ENCODE measurements at regions not wholly inside any gene's neighbourhood (a gene's known extent, or its start where the extent isn't known, plus 50 kb on each side); places are given as distances from the start of the nearest gene placed in this dataset.

DNA sequence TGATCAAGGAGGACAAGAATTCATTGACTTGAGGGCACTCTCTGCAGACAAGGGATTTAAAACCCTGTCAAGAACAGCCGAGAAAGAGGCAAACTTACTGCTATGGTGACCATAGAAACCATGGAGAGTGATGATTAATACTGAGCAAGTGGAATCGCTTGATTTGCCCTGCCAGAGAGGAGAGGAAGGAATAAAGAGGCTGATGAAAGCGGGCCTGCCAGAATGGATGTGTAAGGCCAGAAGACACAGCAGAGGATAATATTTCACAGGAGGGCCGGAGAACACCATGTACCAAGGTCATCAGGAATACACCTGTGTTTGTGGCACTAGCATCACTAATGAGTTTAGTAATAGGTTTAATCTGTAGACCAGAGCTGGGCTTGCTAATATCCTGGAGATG lies 221.8 kb upstream of the DCN start:
- TF ChIP-seq, protein P1, sequence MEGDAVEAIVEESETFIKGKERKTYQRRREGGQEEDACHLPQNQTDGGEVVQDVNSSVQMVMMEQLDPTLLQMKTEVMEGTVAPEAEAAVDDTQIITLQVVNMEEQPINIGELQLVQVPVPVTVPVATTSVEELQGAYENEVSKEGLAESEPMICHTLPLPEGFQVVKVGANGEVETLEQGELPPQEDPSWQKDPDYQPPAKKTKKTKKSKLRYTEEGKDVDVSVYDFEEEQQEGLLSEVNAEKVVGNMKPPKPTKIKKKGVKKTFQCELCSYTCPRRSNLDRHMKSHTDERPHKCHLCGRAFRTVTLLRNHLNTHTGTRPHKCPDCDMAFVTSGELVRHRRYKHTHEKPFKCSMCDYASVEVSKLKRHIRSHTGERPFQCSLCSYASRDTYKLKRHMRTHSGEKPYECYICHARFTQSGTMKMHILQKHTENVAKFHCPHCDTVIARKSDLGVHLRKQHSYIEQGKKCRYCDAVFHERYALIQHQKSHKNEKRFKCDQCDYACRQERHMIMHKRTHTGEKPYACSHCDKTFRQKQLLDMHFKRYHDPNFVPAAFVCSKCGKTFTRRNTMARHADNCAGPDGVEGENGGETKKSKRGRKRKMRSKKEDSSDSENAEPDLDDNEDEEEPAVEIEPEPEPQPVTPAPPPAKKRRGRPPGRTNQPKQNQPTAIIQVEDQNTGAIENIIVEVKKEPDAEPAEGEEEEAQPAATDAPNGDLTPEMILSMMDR (IDR thresholded peaks at IDR 0.05; ENCODE audit: insufficient read depth, low read length, poor library complexity, severe bottlenecking) = no peak
- no peaks in the 10 kb centered on the region for H3K27me3 ChIP-seq (ENCODE audit: control insufficient read depth, insufficient read depth, low read length)
- no peak overlapping the region for H3K4me3 ChIP-seq (ENCODE audit: low read depth, low read length)
- DNase-seq (ENCODE audit: low read depth) = peak; percentile 31
- H3K36me3 ChIP-seq (ENCODE audit: control insufficient read depth, insufficient read depth, low read length) = no peaks in the 10 kb centered on the region

DNA sequence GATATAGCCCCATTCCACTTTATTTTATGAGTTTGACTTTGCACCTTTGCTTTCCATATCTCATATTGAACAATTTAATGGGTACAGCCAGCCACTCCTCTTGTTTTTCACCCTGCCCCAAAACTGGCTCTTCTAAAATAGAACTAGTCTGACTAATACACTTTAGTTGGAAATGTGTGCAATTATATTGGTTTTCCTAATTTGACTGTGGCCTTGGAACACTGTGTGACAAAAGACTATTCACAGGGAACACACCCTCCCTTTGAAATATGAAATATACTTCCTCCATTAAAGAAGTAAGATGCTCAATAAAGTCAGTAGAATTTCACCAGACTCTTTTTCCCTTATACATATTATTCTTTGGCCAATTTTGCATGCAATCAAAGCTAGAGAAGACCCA lies 218.6 kb upstream of the DCN start:
- no peak for DNase-seq (ENCODE audit: low read depth)
- Histone ChIP-seq H3K36me3 (ENCODE audit: control insufficient read depth, insufficient read depth, low read length) (no peaks in the 10 kb centered on the region), H3K4me3 (ENCODE audit: low read depth, low read length) (no peak overlapping the region), H3K27me3 (ENCODE audit: control insufficient read depth, insufficient read depth, low read length) (no peaks in the 10 kb centered on the region)
- TF ChIP-seq, protein P1 (IDR thresholded peaks at IDR 0.05; ENCODE audit: insufficient read depth, low read length, poor library complexity, severe bottlenecking) = no peak

DNA sequence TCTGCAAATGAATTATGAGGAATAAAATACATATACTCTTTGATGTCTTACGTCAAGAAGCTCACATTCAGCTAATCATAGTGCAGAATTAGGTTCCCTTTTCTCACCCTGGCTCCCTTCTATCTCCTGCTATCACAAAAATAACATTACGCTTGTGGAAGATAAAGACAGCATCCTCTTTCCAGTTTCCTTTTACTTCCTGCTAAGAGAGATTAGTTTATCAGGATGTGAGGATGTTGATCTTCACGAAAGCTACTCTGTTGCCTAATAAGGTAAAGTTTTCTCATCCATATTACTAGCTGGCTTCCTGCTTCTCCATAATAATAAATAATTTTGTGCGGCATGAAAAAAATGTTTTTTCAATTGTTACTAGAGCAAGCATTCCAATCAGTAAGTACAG lies 217.7 kb upstream of the DCN start:
- H3K36me3 ChIP-seq (ENCODE audit: control insufficient read depth, insufficient read depth, low read length) = no peaks in the 10 kb centered on the region
- TF ChIP-seq, protein P1 (IDR thresholded peaks at IDR 0.05; ENCODE audit: insufficient read depth, low read length, poor library complexity, severe bottlenecking) = no peak
- no peak for DNase-seq (ENCODE audit: low read depth)
- no peak overlapping the region for H3K4me3 ChIP-seq (ENCODE audit: low read depth, low read length)
- no peaks in the 10 kb centered on the region for H3K27me3 ChIP-seq (ENCODE audit: control insufficient read depth, insufficient read depth, low read length)

DNA sequence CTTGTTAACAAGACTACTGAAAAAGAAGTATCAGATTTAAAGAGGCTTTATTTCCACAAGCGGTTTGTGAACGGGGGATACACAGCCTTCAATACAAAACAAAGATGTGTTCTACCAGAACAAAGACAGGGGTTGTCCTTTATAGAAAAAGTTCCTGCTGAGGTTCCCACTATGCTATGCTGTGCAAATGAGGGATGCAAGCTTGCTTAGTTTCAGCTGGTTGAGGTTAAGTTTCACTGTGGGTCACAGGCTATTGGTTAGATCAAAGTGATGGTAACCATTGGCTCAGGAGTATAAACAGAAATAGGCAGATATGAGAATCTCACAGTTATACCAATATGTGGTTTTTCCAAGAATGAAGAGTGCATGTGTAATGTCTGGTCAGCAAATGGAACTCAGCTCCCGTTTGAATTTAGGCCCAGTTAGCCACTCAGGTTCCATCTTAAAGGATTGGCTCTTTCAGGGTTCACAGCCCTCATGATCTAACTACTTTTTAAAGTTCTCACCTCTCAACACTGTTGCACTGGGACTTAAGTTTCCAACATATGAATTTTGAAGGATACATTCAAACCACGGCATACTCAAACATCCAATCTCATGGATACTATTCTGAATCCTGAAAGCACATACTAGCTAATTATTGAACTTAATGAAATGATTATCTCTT lies 215.4 kb upstream of the DCN start:
- Histone ChIP-seq H3K27me3 (ENCODE audit: control insufficient read depth, insufficient read depth, low read length) (no peaks in the 10 kb centered on the region), H3K4me3 (ENCODE audit: low read depth, low read length) (no peak overlapping the region), H3K36me3 (ENCODE audit: control insufficient read depth, insufficient read depth, low read length) (no peaks in the 10 kb centered on the region)
- DNase-seq (ENCODE audit: low read depth) = no peak
- TF ChIP-seq, protein P1 (IDR thresholded peaks at IDR 0.05; ENCODE audit: insufficient read depth, low read length, poor library complexity, severe bottlenecking) = no peak

DNA sequence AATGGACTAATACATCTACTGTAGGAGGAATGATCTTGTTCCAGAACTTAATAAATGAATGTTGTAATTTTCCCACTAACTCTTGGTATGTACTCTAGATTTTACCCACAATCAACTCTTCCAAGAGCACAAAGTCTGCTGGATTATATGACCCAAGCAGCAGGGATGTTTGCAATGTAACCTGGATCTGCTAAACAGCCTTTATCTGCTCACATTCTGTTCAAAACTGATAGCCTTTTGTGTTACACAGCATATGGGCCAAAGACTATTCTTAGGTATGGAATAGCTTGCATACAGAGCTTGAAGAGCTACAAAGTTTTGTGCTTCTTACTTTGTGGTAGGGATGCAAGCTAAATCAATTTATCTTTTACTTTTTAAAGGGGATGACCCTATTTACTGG lies 213.7 kb upstream of the DCN start:
- no peak overlapping the region for H3K4me3 ChIP-seq (ENCODE audit: low read depth, low read length)
- no peak for DNase-seq (ENCODE audit: low read depth)
- TF ChIP-seq, protein P1 (IDR thresholded peaks at IDR 0.05; ENCODE audit: insufficient read depth, low read length, poor library complexity, severe bottlenecking) = no peak
- no peaks in the 10 kb centered on the region for H3K27me3 ChIP-seq (ENCODE audit: control insufficient read depth, insufficient read depth, low read length)
- no peaks in the 10 kb centered on the region for H3K36me3 ChIP-seq (ENCODE audit: control insufficient read depth, insufficient read depth, low read length)

DNA sequence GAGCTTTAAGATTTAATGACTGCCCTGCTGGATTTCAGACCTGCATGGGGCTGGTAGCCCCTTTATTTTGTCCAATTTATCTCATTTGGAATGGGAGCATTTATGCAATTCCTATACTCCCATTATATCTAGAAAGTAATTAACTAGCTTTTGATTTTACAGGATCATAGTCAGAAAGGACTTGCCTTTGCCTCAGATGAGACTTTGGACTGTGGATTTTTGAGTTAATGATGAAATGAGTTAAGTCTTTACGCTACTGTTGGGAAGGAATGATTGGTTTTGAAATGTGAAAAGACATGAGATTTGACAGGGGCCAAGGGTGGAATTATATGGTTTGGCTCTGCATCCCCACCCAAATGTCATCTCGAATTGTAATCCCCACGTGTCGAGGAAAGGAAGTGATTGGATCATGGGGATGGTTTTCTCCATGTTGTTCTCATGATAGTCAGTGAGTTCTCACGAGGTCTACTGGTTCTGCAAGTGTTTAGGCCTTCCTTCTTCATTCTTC lies 213.1 kb upstream of the DCN start:
- no peaks in the 10 kb centered on the region for H3K36me3 ChIP-seq (ENCODE audit: control insufficient read depth, insufficient read depth, low read length)
- TF ChIP-seq, protein P1 (IDR thresholded peaks at IDR 0.05; ENCODE audit: insufficient read depth, low read length, poor library complexity, severe bottlenecking) = no peak
- no peaks in the 10 kb centered on the region for H3K27me3 ChIP-seq (ENCODE audit: control insufficient read depth, insufficient read depth, low read length)
- H3K4me3 ChIP-seq (ENCODE audit: low read depth, low read length) = no peak overlapping the region
- no peak for DNase-seq (ENCODE audit: low read depth)
